SK-N-SH (cell line): ENCODE measurements at regions not wholly inside any gene's neighbourhood (a gene's known extent, or its start where the extent isn't known, plus 50 kb on each side); places are given as distances from the start of the nearest gene placed in this dataset.

Experiments
- CTCF ChIA-PET: fragments of 300-600, 350-600 bp; formaldehyde crosslinking; extraction: SDS; loops from one replicate; lab custom pipeline; 2021; lab: Yijun Ruan, JAX
- POLR2A ChIA-PET: fragments of 350-600 bp; sonication (Branson Sonifier 250); formaldehyde crosslinking; extraction: SDS; loops from one replicate; lab custom pipeline; 2020; ENCODE audit warnings: antibody characterized with exemption, inconsistent platforms; lab: Yijun Ruan, JAX
- DNase-seq: peaks from one replicate; pipeline ENCODE4 v3.0.0; 2012
- H2AFZ ChIP-seq: fragments of 200-600 bp; sonication (generic); 2 replicates; pipeline ENCODE4 v1.8.1; 2016; ENCODE audit warnings: antibody characterized with exemption, mild to moderate bottlenecking, low read depth
- H3F3A ChIP-seq: fragments of 200-600 bp; sonication (generic); replicated peaks from 2 replicates; pipeline ENCODE3; 2016; ENCODE audit warnings: antibody characterized with exemption, mild to moderate bottlenecking; ENCODE audit not compliant: insufficient read depth
- H3K27ac ChIP-seq, 2 experiments: fragments of 200-500 bp in 1 of 2; fragments of 200-600 bp in 1 of 2; sonication (Bioruptor generic) in 1 of 2; sonication (generic), shearing (Covaris generic) in 1 of 2; 2 replicates each; pipeline versions ENCODE4 v1.5.1 to v1.6.1; 2014 to 2016; ENCODE audit warnings: low read depth in 2 of 2, inconsistent platforms in 1 of 2, low read length in 1 of 2, mild to moderate bottlenecking in 1 of 2, mixed read lengths in 1 of 2
- H3K27me3 ChIP-seq: fragments of 200-600 bp; sonication (generic), shearing (Covaris generic); 2 replicates; pipeline ENCODE4 v1.6.1; 2016; ENCODE audit warnings: mixed run types; ENCODE audit not compliant: insufficient read depth
- H3K36me3 ChIP-seq, 2 experiments: fragments of 200-500 bp in 1 of 2; fragments of 200-600 bp in 1 of 2; sonication (Bioruptor generic) in 1 of 2; sonication (generic) in 1 of 2; replicated peaks in 1 of 2; 2 replicates each; pipeline versions ENCODE3 to v1.5.1; 2014 to 2016; ENCODE audit warnings: low read length in 1 of 2, mild to moderate bottlenecking in 1 of 2; ENCODE audit not compliant: insufficient read depth in 2 of 2, control insufficient read depth in 1 of 2
- H3K4me1 ChIP-seq, 2 experiments: fragments of 200-500 bp in 1 of 2; fragments of 200-600 bp in 1 of 2; sonication (Bioruptor generic) in 1 of 2; sonication (generic), shearing (Covaris generic) in 1 of 2; 2 replicates each; pipeline versions ENCODE4 v1.5.1 to v1.6.1; 2014 to 2016; ENCODE audit warnings: low read depth in 1 of 2, low read length in 1 of 2, mixed run types in 1 of 2; ENCODE audit not compliant: insufficient read depth in 2 of 2, control insufficient read depth in 1 of 2
- H3K4me2 ChIP-seq: fragments of 200-600 bp; sonication (generic), shearing (Covaris generic); 2 replicates; pipeline ENCODE4 v1.6.1; 2017; ENCODE audit warnings: mixed run types
- H3K4me3 ChIP-seq, 2 experiments: fragments of 200-500 bp in 1 of 2; fragments of 200-600 bp in 1 of 2; sonication (Bioruptor generic) in 1 of 2; sonication (generic), shearing (Covaris generic) in 1 of 2; 2 replicates each; pipeline versions ENCODE4 v1.5.1 to v1.8.1; 2014 to 2016; ENCODE audit warnings: low read depth in 2 of 2, inconsistent platforms in 1 of 2, low read length in 1 of 2, mild to moderate bottlenecking in 1 of 2, mixed read lengths in 1 of 2, moderate library complexity in 1 of 2
- H3K79me2 ChIP-seq: fragments of 200-600 bp; sonication (generic); 2 replicates; pipeline ENCODE4 v1.8.1; 2017; ENCODE audit warnings: mild to moderate bottlenecking; ENCODE audit not compliant: insufficient read depth
- H3K9ac ChIP-seq: fragments of 200-600 bp; sonication (generic); 2 replicates; pipeline ENCODE4 v1.6.1; 2017; ENCODE audit warnings: mixed run types
- H3K9me2 ChIP-seq: fragments of 200-600 bp; sonication (generic); 2 replicates; pipeline ENCODE4 v1.6.1; 2017; ENCODE audit warnings: mixed run types
- H3K9me3 ChIP-seq: fragments of 200-600 bp; sonication (generic); 2 replicates; pipeline ENCODE4 v1.6.1; 2017; ENCODE audit warnings: mixed run types, mild to moderate bottlenecking, moderate library complexity
- H4K20me1 ChIP-seq: fragments of 200-600 bp; sonication (generic); 2 replicates; pipeline ENCODE4 v1.6.1; 2017; ENCODE audit warnings: mild to moderate bottlenecking, mixed run types; ENCODE audit not compliant: insufficient read depth
- CHD2 ChIP-seq: fragments of 150-350 bp; IDR thresholded peaks from 2 replicates; pipeline ENCODE4 v1.6.1; 2018; ENCODE audit warnings: low read length; ENCODE audit not compliant: partially characterized antibody
- ELF1 ChIP-seq: IDR thresholded peaks from 2 replicates; pipeline ENCODE4 v1.4.0; 2012
- EP300 ChIP-seq, 2 experiments: IDR thresholded peaks; 2 replicates each; pipeline versions ENCODE4 v1.4.0 to v1.6.1; 2012; ENCODE audit warnings: borderline replicate concordance in 1 of 2, low read depth in 1 of 2, low read length in 1 of 2
- FOXJ3 ChIP-seq: sonication (generic); formaldehyde crosslinking; IDR thresholded peaks from 2 replicates; pipeline ENCODE4 v1.5.1; 2020; ENCODE audit warnings: mild to moderate bottlenecking, missing genetic modification reagents
- GATA2 ChIP-seq: sonication (generic); formaldehyde crosslinking; IDR thresholded peaks from 2 replicates; pipeline ENCODE4 v1.5.0; 2020; ENCODE audit warnings: mild to moderate bottlenecking, missing genetic modification reagents
- JUND ChIP-seq: IDR thresholded peaks from 2 replicates; pipeline ENCODE4 v1.4.0; 2012
- MXI1 ChIP-seq: IDR thresholded peaks from 2 replicates; pipeline ENCODE4 v1.6.1; 2012; ENCODE audit warnings: mild to moderate bottlenecking, low read depth, low read length, improper control_type of control experiment
- NFIC ChIP-seq: IDR thresholded peaks from 2 replicates; pipeline ENCODE4 v1.4.0; 2012; ENCODE audit warnings: borderline replicate concordance
- NRF1 ChIP-seq: IDR thresholded peaks from 2 replicates; pipeline ENCODE4 v1.6.1; 2012; ENCODE audit warnings: low read depth, mild to moderate bottlenecking, low read length
- POLR2AphosphoS5 ChIP-seq: IDR thresholded peaks from 2 replicates; pipeline ENCODE4 v1.6.1; 2012; ENCODE audit warnings: low read depth, low read length
- RXRA ChIP-seq: IDR thresholded peaks from 2 replicates; pipeline ENCODE4 v1.4.0; 2012; ENCODE audit warnings: low read depth, mild to moderate bottlenecking, borderline replicate concordance
- TCF12 ChIP-seq: IDR thresholded peaks from 2 replicates; pipeline ENCODE4 v1.4.0; 2012
- YY1 ChIP-seq: IDR thresholded peaks from 2 replicates; pipeline ENCODE4 v1.4.0; 2012; ENCODE audit warnings: low read depth, mild to moderate bottlenecking
- WGBS: methylation state at CpG from one replicate; pipeline ENCODE4 v1.1.6; 2017; ENCODE audit warnings: low lambda C conversion rate; 5-methylcytosine and 5-hydroxymethylcytosine counted together
- TF ChIP-seq, protein P1 (sequence below): IDR thresholded peaks from 2 replicates; pipeline ENCODE4 v1.4.0; 2012; ENCODE audit warnings: low read depth, borderline replicate concordance
- TF ChIP-seq, protein P2 (sequence below): IDR thresholded peaks from 2 replicates; pipeline ENCODE4; 2012
- TF ChIP-seq, protein P3 (sequence below): fragments of 200-600 bp; sonication (generic); IDR thresholded peaks from 2 replicates; pipeline ENCODE4 v1.6.1; 2017; ENCODE audit warnings: antibody characterized with exemption, mild to moderate bottlenecking, moderate library complexity
- TF ChIP-seq, protein P4 (sequence below): fragments of 150-350 bp; IDR thresholded peaks from 2 replicates; pipeline ENCODE4 v1.6.1; 2017; ENCODE audit warnings: antibody characterized with exemption, low read length, low read depth, borderline replicate concordance
- TF ChIP-seq, protein P5 (sequence below): fragments of 150-350 bp; IDR thresholded peaks from 2 replicates; pipeline ENCODE4 v1.6.1; 2016; ENCODE audit warnings: mild to moderate bottlenecking, low read depth, low read length

DNA sequence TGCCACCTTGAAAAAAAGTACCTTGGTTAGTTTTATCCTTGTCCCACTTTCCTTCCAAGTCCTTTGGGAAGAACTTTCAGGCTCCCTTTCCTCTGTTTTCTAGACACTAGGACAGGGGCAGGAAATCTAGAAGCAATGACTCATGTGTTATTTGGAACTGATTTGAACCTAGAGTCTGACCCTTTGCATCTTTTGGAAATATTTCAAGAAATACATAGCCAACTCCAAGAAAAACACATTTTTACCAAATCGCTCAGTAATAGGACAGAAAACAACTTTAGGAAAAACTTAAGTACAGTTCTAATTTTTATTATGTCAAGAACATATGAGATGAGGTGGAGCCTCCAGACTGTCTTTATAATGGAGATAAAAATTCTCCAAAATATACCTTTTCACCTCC is 292.4 kb downstream of the PTBP2 start (continued):
- TF ChIP-seq, protein P1, sequence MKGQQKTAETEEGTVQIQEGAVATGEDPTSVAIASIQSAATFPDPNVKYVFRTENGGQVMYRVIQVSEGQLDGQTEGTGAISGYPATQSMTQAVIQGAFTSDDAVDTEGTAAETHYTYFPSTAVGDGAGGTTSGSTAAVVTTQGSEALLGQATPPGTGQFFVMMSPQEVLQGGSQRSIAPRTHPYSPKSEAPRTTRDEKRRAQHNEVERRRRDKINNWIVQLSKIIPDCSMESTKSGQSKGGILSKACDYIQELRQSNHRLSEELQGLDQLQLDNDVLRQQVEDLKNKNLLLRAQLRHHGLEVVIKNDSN: no peak
- peak; percentile 91 for TF ChIP-seq NFIC
- no peak for TF ChIP-seq YY1
- TF ChIP-seq POLR2AphosphoS5: no peak; the same call in 1 of the 2 replicates
- peak; percentile 55; the same call in 1 of the 2 replicates for TF ChIP-seq RXRA
- TF ChIP-seq, protein P2, sequence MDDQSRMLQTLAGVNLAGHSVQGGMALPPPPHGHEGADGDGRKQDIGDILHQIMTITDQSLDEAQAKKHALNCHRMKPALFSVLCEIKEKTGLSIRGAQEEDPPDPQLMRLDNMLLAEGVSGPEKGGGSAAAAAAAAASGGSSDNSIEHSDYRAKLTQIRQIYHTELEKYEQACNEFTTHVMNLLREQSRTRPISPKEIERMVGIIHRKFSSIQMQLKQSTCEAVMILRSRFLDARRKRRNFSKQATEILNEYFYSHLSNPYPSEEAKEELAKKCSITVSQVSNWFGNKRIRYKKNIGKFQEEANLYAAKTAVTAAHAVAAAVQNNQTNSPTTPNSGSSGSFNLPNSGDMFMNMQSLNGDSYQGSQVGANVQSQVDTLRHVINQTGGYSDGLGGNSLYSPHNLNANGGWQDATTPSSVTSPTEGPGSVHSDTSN: 0 out of 2 replicates have a peak, but pooled peaks have one; percentile 30
- TF ChIP-seq MXI1: no peak
- peak; percentile 55 for TF ChIP-seq TCF12
- TF ChIP-seq EP300 (IDR thresholded peaks at IDR 0.05; ENCODE audit: borderline replicate concordance in 1 of 2, low read depth in 1 of 2, low read length in 1 of 2): peak in 1 of 2 experiments; percentile 59; a peak in 2 of 4 replicates
- TF ChIP-seq JUND: peak; percentile 56
- no peak for TF ChIP-seq FOXJ3 (CRISPR knock-in tag)

DNA sequence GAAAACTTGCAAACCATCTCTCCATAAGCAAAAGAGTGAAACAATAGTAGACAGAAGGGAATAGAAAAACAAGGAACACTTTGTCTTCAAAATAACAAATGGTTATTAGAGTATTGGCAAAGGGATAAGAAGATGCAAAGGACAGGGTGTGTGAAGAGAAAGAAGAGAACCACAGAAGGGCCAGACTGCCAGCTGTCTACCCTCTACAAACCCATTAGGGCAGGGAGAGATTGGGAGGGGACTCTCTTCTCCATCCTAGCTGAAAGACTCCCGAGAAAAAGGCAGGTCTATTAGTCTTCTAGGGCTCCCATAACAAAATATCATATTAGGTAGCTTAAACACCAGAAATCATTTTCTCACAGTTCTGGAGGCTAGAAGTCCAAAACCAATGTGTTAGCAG is 292.8 kb downstream of the PTBP2 start:
- TF ChIP-seq, protein P3, sequence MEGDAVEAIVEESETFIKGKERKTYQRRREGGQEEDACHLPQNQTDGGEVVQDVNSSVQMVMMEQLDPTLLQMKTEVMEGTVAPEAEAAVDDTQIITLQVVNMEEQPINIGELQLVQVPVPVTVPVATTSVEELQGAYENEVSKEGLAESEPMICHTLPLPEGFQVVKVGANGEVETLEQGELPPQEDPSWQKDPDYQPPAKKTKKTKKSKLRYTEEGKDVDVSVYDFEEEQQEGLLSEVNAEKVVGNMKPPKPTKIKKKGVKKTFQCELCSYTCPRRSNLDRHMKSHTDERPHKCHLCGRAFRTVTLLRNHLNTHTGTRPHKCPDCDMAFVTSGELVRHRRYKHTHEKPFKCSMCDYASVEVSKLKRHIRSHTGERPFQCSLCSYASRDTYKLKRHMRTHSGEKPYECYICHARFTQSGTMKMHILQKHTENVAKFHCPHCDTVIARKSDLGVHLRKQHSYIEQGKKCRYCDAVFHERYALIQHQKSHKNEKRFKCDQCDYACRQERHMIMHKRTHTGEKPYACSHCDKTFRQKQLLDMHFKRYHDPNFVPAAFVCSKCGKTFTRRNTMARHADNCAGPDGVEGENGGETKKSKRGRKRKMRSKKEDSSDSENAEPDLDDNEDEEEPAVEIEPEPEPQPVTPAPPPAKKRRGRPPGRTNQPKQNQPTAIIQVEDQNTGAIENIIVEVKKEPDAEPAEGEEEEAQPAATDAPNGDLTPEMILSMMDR: no peak
- TF ChIP-seq GATA2 (CRISPR knock-in tag) (no peak), CHD2 (no peak), FOXJ3 (CRISPR knock-in tag) (no peak), JUND (no peak), ELF1 (no peak), RXRA (no peak), NRF1 (no peak)
- TF ChIP-seq, protein P4, sequence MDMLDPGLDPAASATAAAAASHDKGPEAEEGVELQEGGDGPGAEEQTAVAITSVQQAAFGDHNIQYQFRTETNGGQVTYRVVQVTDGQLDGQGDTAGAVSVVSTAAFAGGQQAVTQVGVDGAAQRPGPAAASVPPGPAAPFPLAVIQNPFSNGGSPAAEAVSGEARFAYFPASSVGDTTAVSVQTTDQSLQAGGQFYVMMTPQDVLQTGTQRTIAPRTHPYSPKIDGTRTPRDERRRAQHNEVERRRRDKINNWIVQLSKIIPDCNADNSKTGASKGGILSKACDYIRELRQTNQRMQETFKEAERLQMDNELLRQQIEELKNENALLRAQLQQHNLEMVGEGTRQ: no peak
- TF ChIP-seq, protein P5, sequence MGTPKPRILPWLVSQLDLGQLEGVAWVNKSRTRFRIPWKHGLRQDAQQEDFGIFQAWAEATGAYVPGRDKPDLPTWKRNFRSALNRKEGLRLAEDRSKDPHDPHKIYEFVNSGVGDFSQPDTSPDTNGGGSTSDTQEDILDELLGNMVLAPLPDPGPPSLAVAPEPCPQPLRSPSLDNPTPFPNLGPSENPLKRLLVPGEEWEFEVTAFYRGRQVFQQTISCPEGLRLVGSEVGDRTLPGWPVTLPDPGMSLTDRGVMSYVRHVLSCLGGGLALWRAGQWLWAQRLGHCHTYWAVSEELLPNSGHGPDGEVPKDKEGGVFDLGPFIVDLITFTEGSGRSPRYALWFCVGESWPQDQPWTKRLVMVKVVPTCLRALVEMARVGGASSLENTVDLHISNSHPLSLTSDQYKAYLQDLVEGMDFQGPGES: no peak
- TF ChIP-seq, protein P2: no peak
- TF ChIP-seq, all 33 proteins: peak for 0
- no peak for DNase-seq
- no peak overlapping the region for H3K4me3 ChIP-seq
- H3K27me3 ChIP-seq: no peaks in the 10 kb centered on the region
- H3K4me2 ChIP-seq: peak overlapping the region; percentile 3; the same call in 1 of the 2 replicates
- ChIA-PET POLR2A (no interaction called here), CTCF (interaction anchor here (1.4 kb wide), 1 partner anchor 8 kb away, joined by 4 read pairs; no protein-coding TSS in a partner anchor)
- no peak overlapping the region for H3K9ac ChIP-seq
- peaks cover 14% of the 10 kb centered on the region for H3F3A ChIP-seq
- H3K27ac ChIP-seq: peak overlapping the region in 1 of 2 experiments; percentile 51; a peak in 1 of 4 replicates
- no peaks in the 10 kb centered on the region for H3K79me2 ChIP-seq
- no peaks in the 10 kb centered on the region for H3K9me3 ChIP-seq
- H3K9me2 ChIP-seq: no peaks in the 10 kb centered on the region
- H3K36me3 ChIP-seq: no peaks in the 10 kb centered on the region
- 100% methylated on average over 1 of the region's 1 CpG for WGBS
- H3K4me1 ChIP-seq: no peaks in the 10 kb centered on the region
- no peak overlapping the region for H2AFZ ChIP-seq
- H4K20me1 ChIP-seq: no peaks in the 10 kb centered on the region
